Lower leg skin (tissue), 4 donors: ENCODE measurements at regions not wholly inside any gene's neighbourhood (a gene's known extent, or its start where the extent isn't known, plus 50 kb on each side); places are given as distances from the start of the nearest gene placed in this dataset.

Source experiments
- DNase-seq, 2 donors: peaks; one replicate each; pipeline ENCODE4 v3.0.0-alpha.2; 2019; ENCODE audit warnings: low spot score in 2 of 2
- H3K4me3 ChIP-seq: fragments of 200-600 bp; sonication (generic); 2 replicates; pipeline ENCODE4 v1.5.1; 2017; ENCODE audit warnings: mild to moderate bottlenecking, low read depth; ENCODE audit not compliant: poor library complexity, severe bottlenecking
- POLR2A ChIP-seq, 2 donors: fragments of 450-650 bp; IDR thresholded peaks; one replicate each; pipeline ENCODE4 v1.6.1; 2016 to 2017; ENCODE audit warnings: antibody characterized with exemption in 2 of 2, mild to moderate bottlenecking in 1 of 2, moderate library complexity in 1 of 2
- WGBS, 2 donors: methylation state at CpG; one replicate each; pipeline ENCODE4 v1.1.5; 2018; 5-methylcytosine and 5-hydroxymethylcytosine counted together
- intact Hi-C: fragments of 100-400 bp; cut with DNase I; formaldehyde crosslinking; loops from one replicate; pipeline ENCODE4 v1.15.0; 2023; ENCODE audit warnings: low total_unique reads
- TF ChIP-seq, protein P1 (sequence below), 3 donors: fragments of 450-650 bp; IDR thresholded peaks; one replicate each; pipeline ENCODE4 v1.5.1; 2016; ENCODE audit warnings: antibody characterized with exemption in 3 of 3, mild to moderate bottlenecking in 3 of 3, moderate library complexity in 2 of 3

DNA sequence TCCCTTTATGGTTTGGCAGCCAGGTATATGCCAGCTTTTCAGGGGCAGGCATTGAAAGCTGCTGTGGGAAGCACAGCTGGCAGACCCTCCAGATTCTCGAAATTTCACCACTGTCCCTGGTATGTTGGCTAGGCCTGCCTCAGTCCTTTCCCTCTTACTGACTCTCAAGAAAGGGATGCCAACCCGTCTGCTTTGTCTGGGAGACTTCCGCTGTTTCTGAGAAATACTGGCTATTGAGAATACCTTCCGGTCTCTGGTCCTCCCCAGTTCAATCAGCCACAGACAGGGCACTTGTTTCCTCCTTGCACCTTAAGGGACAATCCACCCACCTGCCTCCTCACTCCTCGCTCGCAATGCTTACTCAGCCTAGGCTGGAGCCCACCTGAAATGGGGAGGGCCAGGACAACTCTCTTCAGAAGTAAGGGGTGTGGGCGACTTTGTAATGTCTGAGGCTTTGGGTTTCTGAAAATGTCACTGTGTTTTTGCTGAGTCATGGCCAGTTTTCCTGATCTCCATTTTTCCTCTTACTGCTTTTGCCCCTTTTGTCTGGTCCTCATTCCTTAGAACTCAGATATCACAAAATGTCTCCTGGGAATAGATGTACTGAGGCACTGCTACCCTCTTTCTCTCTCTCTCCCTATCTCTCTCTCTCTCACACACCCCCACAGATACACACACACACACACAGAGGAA lies 571.1 kb downstream of the TNS1 start:
- H3K4me3 ChIP-seq: no peak overlapping the region
- TF ChIP-seq POLR2A (IDR thresholded peaks at IDR 0.05): no peak
- TF ChIP-seq, protein P1, sequence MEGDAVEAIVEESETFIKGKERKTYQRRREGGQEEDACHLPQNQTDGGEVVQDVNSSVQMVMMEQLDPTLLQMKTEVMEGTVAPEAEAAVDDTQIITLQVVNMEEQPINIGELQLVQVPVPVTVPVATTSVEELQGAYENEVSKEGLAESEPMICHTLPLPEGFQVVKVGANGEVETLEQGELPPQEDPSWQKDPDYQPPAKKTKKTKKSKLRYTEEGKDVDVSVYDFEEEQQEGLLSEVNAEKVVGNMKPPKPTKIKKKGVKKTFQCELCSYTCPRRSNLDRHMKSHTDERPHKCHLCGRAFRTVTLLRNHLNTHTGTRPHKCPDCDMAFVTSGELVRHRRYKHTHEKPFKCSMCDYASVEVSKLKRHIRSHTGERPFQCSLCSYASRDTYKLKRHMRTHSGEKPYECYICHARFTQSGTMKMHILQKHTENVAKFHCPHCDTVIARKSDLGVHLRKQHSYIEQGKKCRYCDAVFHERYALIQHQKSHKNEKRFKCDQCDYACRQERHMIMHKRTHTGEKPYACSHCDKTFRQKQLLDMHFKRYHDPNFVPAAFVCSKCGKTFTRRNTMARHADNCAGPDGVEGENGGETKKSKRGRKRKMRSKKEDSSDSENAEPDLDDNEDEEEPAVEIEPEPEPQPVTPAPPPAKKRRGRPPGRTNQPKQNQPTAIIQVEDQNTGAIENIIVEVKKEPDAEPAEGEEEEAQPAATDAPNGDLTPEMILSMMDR (IDR thresholded peaks at IDR 0.05): no peak
- WGBS, 2 donors: 61 to 77% methylated on average over 7 of the region's 7 CpGs
- intact Hi-C loops: no loop called here
- DNase-seq: no peak

DNA sequence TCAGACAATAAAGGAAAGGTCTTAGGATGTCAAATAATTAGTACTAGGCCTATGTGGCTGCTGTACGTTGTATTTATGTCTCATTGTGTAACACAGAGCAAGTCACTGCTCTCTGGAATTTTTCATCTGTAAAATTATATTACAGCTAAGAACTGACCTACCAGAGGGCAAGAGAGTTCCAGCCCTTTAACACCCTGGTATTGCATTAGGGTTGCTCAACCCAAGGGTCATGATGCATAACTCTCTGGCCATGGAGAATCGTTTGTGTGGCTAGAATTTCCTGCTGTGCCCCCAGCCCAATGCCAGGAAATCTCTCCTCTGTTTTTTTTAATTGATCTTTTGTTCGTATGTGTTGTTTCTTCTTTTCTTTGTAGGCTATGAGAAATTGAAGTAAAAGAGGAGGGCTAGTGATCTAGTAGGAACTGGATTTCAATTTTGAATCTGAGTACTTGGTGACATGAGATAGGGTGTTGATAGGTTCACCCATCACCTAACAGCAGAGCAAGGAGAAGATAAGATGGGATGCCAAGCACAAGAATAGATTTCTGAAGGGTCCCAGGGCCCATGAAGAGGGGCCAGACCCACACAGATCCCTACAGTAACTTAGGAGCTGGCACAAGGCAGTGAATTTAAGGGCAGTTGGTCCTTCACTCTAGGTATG lies 571.2 kb upstream of the TNP1 start:
- WGBS, 2 donors: 70 to 75% methylated on average over 3 of the region's 3 CpGs
- no peak overlapping the region for H3K4me3 ChIP-seq
- intact Hi-C loops: no loop called here
- no peak for DNase-seq
- TF ChIP-seq POLR2A (IDR thresholded peaks at IDR 0.05): no peak
- TF ChIP-seq, protein P1 (IDR thresholded peaks at IDR 0.05): no peak

DNA sequence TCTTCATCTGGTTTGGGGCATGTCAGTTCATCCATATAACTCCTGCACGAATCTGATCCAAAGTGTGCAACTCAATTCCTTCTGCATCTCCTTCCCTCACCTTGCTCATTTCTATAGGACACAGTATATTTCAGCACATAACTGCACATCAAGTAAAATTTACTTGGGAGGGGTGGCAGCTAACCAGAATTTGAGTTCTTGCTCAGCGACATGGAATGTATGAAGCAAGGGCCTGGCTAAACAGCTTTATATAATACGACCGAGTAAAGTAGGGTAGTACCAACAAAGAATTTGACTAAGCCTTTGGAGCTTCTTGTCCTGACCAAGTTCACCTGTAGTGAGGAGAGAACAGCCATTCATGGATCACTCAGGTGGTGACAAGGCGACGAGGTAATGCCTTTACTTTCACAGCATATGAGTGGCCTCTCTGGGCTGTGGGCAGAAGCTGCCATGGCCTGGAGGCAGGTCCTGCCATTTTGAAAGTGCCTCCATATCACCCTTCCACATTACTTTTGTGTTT lies 570.2 kb upstream of the TNP1 start:
- no peak overlapping the region for H3K4me3 ChIP-seq
- WGBS, 2 donors: 78 to 90% methylated on average over 6 of the region's 6 CpGs
- intact Hi-C loops: no loop called here
- TF ChIP-seq, protein P1 (IDR thresholded peaks at IDR 0.05): no peak
- TF ChIP-seq POLR2A (IDR thresholded peaks at IDR 0.05): no peak
- no peak for DNase-seq

DNA sequence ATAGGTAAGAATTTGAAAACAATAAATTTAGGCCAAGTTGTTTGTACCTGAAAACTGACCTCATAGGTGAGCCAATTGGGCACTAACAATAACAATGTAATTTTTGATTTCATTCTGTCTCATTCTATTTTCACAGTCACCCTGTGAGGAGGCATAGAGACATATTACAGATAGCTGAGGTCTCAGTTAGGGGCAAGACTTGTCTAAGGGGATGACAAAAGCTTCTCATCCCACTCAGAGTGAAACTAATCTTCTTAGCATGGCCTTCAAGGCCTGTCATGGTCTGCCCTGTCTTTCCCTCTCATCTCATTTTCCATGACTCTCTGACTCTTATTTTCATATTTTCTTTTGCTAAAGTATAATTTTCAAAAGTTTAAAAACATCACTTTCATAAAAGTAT lies 562.0 kb upstream of the TNP1 start:
- DNase-seq: no peak
- no peak for TF ChIP-seq POLR2A (IDR thresholded peaks at IDR 0.05)
- TF ChIP-seq, protein P1 (IDR thresholded peaks at IDR 0.05): no peak
- H3K4me3 ChIP-seq: no peak overlapping the region
- intact Hi-C loops: no loop called here

DNA sequence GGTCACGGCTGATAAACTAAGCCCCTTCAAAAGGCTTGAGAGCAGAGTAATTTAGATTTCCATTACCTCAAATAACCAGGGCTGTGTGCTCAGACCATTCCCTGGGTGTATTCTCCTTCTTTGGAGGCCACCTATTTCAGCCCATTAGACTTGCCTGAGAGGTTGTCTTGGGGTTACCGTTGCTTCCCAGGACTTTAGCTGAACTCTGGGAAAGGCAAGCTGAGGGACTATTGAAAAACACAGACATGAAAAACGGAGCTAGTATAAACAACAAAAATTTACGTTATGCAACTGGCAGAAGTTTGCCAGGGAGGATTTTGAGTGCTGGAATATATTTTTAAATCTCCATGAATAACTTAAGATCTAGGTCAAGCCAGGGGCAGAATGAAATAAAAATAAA lies 561.0 kb upstream of the TNP1 start:
- 79 to 80% methylated on average over 4 of the region's 4 CpGs for WGBS, 2 donors
- no peak overlapping the region for H3K4me3 ChIP-seq
- intact Hi-C loops: no loop called here
- no peak for TF ChIP-seq POLR2A (IDR thresholded peaks at IDR 0.05)
- TF ChIP-seq, protein P1 (IDR thresholded peaks at IDR 0.05): no peak
- no peak for DNase-seq
